ENCODE measurements at regions not wholly inside any gene's neighbourhood (a gene's known extent, or its start where the extent isn't known, plus 50 kb on each side); places are given as distances from the start of the nearest gene placed in this dataset.

GRCh38 chr22:49683032-49683431 is 144.6 kb downstream of the BRD1 start:
- TF ChIP-seq, protein P1, sequence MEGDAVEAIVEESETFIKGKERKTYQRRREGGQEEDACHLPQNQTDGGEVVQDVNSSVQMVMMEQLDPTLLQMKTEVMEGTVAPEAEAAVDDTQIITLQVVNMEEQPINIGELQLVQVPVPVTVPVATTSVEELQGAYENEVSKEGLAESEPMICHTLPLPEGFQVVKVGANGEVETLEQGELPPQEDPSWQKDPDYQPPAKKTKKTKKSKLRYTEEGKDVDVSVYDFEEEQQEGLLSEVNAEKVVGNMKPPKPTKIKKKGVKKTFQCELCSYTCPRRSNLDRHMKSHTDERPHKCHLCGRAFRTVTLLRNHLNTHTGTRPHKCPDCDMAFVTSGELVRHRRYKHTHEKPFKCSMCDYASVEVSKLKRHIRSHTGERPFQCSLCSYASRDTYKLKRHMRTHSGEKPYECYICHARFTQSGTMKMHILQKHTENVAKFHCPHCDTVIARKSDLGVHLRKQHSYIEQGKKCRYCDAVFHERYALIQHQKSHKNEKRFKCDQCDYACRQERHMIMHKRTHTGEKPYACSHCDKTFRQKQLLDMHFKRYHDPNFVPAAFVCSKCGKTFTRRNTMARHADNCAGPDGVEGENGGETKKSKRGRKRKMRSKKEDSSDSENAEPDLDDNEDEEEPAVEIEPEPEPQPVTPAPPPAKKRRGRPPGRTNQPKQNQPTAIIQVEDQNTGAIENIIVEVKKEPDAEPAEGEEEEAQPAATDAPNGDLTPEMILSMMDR (conservative IDR thresholded peaks at IDR 0.05; ENCODE audit: low read length), result no peak
- no peak for TF ChIP-seq EZH2phosphoT487 (IDR thresholded peaks at IDR 0.05; ENCODE audit: borderline replicate concordance)
